Activated CD8-positive, alpha-beta memory T cell treated with anti-CD3 and anti-CD28 coated beads, Interleukin-2, amount 50 U/mL, for 1 hour (primary cell): ENCODE measurements at regions not wholly inside any gene's neighbourhood (a gene's known extent, or its start where the extent isn't known, plus 50 kb on each side); places are given as distances from the start of the nearest gene placed in this dataset.
"Not testable (repeated sequence)": the region's sequence is repeated elsewhere in the genome, so short reads cannot be mapped to it uniquely, and the experiment has no call there.

ENCODE experiments used
- DNase-seq: peaks from one replicate; pipeline ENCODE4 v3.0.0-alpha.2; 2020; ENCODE audit errors: extremely low read depth

DNA sequence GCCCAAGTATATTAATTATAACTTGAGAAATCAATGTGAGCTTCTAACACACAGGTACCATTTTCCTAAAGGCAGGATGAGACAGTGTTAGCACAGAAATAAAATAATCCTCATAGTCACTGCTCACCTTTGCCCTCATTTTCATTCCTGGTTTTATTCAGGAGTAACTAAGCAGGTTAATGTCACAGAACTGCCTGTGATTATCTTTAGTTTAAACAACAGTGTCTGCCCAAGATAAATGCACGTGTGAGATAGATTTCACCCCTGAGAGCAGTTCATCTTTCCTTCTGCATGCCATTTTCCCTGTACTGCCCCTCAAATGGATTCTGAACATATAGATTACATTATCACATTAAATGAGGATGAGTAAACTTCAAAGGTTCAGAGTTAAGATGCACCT is 250.7 kb downstream of the RMST start:
- no peak for DNase-seq

DNA sequence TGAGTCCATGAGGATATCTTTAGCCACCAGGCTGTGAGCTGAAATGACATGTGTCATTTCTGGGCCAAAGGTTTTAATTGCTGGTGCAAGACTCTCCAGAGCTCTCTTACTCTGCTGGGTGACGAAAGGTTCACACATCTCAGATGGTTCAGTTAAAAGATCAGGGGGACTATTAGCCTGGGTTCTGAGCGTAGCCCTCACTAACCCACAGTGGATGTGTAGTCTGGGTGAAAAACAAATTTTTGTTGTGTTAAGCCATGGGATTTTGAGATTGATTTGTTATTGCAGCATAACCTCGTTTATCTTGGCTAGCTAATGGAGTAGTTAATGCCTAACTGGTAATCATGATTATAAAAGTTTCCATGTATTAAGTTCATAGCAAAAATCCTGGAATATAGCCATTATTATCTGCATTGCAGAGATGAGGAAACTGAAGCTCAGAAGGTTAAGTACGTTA is 251.5 kb downstream of the RMST start:
- no peak for DNase-seq

DNA sequence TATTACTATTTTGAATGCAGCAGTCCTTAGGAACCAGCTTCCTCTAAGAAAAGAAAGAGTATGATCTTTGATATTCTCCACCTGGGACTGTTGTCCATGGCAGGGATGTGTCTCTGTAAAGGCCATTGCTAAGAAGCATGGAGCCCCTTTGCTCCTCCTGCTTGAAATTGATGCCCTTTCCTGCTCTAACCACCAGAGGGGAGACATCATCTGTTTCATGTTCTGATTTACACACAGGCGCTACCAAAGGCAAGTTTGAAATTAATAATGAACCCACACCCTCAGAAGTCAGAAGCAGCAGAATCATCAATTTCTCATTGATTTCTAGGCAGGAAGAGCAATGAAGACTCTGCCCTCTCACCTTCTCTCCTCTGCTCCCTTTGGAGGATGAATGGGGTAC is 253.8 kb downstream of the RMST start:
- DNase-seq = no peak

DNA sequence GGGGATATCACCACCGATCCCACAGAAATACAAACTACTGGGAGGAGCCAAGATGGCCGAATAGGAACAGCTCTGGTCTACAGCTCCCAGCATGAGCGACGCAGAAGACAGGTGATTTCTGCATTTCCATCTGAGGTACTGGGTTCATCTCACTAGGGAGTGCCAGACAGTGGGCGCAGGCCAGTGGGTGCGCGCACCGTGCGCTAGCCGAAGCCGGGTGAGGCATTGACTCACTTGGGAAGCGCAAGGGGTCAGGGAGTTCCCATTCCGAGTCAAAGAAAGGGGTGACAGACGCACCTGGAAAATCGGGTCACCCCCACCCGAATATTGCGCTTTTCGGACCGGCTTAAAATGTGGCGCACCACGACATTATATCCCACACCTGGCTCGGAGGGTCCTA is 261.2 kb downstream of the RMST start:
- DNase-seq = not testable (repeated sequence)

DNA sequence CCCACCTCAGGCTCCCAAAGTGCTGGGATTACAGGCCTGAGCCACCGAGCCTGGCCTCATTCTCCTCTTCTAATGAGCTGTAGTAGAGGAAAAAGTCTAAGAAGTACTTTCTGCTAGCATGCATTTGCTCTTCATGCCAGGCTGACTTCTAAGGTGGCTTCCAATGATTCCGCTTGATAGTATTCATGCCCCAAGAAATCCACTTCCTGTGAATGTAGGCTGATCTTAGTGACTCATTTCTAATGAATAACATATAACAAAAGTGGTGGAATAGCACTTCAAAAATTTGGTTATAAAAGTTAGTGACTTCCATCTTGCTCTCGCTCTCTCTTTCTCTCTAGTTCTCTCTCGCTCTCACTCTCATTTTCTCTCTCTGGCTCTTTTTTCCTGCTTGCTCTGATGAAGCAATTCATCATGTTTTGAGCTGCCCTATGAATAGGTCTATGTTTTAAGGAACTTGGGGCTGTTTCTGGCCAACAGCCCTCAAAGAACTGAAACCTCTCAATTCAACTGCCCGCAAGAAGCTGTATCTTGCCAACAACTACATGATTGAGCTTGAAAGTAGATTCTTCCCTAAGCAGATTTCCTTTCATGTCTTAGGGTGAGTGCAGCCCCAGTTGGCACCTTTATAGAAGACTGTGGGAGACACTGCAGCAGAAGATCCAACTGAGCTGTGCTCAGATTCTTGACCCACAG is 282.9 kb downstream of the RMST start:
- no peak for DNase-seq

DNA sequence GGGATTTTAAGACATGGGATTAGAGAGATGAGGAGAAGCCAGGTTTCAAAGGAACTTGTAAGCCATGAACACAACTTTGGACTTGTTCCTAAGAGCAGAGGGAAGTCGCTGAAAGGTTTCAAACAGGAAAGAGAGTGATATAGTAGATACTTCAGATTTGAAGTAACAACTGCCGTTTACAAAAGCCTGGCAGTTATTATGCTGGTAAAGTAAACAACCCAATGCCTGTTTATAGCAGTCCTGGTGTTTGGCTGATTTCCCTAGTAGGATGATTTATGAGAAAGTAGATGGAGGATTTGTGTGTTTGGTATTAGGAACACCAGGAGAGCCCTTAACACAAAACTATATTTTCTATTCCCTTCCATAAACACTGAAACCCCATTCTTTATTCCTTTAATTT is 285.7 kb downstream of the RMST start:
- DNase-seq = no peak

DNA sequence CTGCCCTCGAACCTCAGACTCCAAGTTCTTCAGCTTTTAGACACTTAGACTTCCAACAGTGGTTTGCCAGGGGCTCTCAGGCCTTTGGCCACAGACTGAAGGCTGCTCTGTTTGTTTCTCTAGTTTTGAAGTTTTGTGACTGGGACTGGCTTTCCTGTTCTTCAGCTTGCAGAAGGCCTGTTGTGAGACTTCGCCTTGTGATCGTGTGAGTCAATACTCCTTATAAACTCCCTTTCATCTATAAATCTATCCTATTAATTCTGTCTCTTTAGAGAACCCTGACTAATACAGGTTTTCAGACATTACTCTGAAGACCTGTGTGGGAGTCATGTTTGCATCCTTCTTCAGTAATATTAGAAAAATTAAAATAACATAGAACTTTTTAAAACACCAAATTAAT is 289.1 kb downstream of the RMST start:
- no peak for DNase-seq

DNA sequence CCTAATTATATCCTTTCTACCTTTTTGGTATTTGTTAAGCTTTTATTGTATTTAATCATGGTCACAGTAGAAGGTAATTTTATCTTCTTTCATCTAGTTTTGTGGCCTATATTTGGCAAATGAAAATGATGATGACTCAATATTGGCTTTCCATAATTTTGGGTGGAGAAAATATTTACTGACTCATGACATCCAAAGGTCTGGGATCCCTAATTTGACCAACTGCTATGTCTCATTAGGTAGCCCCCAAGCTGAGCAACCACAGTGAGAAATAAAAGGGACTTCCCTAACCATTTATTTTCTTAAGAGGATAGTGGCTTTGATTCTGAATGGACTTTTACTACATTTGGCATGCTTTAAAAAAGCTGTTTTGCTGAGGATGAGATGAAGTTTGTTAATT is 289.5 kb downstream of the RMST start:
- no peak for DNase-seq

DNA sequence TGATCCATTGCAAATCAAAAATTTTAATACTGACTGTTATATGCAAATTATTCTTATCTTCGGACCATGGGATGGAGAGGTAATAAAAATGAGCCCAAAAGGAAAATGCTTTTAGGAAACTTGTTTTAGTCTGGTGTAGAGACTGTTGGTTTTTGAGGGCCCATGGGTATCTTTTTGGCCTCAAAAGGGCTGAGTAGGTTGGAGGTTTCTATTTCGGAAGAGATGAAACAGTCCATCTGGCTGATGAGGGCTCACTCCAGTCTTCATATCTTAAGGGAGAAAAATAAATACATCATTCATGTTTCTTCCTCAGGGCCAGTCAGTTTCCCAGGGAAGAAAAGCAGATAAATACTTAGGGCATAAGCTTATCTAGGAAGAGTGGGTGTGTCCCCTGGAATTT is 290.7 kb downstream of the RMST start:
- no peak for DNase-seq

DNA sequence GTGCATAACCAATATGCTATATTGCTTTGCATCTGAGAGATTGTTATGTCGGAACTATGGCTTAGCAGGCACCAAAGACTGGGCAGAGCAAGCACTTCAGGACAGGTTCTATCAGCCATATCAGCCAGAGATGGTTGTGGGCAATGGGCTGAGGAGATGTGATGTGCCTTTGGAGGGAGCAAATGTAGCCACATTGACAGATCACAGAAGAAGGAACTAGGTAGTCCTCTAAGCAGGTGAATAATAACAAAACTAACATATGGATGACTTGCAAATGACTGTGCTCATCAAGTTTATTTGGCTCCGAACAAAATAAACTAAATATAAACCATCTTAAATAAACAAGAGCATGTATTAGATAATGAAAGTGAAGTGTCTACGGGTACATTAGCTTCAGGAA is 291.7 kb downstream of the RMST start:
- DNase-seq = no peak

DNA sequence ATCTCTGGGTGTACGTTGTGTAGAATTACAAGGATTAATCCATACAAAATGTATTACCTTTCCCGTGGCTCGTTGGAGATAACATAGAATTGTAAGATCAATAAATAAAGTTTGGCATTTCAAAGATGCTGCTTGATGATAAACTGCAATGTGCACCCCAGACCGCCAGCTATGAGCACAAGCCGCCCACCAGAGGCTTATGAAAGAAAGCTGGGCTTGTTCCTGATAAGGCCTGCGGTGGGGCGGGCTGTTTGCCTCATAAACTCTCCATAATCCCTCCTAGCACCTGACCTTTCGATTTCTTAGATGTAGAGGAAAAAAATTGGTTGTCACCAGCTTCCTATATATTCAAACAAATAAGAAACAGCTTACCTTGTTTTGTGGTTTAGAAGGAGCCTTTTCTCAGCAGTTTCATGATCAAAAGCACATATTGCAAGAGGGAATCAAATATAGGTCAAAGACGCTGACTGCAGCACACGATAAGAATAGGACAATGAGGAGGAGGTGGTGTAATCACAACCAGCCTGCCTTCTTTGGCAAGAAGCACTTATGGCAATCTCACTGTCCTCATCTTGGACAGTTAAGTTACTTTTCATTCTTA is 293.6 kb downstream of the RMST start:
- no peak for DNase-seq

DNA sequence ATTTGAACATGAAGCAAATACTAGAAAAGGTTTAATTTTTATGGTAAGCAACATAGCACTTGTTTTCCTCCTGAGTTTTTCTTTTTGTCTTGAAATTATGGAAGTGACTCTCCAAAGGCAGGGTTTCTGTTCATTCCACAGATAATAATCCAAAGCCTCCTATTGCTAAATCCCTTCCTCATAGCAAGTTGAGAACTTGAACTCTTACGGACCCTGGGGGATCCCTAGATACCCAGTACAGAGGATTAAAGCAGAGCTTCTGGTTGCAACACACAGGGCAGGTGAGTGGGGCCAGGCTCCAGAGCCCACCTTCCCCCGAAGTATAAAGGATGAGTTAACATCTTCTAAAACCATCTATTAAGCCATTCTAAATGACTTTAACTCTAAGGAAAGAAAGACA is 294.1 kb downstream of the RMST start:
- no peak for DNase-seq

DNA sequence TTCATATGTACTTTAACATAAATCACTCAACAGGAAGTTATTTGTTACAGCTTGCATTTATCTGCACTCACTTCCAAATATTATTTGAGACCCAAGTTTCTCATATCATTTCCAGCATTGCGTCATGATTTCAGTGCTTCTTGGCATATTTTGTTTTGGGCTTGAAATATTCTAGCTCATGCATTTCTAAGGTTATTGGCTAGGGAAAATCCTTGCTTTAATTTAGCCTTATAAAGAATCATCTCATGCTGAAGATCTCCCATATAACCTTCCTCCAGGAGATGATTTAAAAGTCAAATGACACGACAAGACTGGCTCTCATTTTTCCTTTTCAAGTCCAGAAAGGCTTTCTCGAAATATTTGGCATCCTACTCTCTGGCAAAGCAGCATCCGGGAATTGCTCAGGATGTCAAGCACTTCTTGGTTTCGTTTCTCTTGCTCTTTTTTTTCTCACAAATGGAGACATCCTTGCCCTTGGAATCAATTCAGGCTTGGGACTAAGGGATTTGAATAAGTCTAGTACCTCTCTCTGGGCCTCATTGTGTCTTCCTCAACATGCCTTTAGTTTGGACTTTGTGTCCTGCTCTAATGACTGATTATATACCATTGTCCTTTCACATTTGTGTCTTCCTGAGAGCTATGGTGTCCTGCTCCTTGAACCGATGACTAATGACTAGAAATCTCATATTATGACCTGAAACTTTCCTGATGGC is 295.0 kb downstream of the RMST start:
- DNase-seq = no peak

DNA sequence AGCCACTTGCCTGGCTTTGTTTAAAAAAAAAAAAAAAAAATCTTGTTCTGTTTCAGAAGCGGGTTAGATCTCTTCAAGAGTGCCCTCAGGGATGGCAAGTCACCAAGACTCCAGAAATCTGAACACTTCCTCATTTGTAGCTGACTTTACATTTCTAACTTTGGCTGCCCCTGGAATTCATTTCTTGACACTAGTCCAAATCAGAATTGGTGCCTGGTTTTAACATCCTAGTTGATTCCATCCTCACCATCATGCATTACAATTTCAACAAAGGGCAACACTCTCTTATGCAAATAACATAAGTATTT is 295.5 kb downstream of the RMST start:
- no peak for DNase-seq

DNA sequence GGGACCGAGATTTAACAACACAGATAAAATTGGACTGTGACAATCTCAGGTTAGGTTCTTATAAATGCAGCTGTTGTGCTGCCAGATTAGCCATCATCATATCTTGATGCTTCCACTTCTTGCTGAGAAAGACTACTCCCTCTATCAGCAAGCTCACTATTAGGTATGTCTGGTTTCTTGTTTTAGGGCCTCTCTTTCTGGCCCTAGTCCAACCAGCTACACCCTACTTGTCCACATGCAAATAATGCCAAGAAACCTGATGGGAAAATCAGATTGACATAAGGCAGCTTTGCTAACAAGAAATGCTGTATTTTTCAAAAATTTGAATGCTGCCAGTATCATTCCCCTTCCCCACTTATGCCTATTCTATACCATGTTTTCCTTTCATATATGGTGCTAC is 296.0 kb downstream of the RMST start:
- no peak for DNase-seq

DNA sequence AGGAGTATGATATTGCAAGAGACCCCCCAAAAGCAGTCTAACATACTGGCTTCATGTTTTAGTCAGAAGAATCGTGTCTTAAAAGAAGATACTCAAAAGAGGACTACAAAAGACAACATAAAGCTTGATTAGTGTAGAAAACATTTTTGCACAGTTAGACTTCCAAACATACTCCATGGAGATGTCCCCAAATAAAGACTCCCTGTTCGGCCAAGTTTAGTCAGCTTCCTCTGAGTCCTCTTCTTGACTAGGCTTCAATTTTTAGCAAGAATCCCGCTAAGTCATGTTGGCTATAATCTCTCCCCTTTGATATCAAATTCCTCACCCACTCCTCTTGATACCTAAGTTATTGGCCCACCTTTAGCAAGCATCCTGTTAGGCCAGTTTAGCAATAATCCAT is 298.0 kb downstream of the RMST start:
- DNase-seq = no peak

DNA sequence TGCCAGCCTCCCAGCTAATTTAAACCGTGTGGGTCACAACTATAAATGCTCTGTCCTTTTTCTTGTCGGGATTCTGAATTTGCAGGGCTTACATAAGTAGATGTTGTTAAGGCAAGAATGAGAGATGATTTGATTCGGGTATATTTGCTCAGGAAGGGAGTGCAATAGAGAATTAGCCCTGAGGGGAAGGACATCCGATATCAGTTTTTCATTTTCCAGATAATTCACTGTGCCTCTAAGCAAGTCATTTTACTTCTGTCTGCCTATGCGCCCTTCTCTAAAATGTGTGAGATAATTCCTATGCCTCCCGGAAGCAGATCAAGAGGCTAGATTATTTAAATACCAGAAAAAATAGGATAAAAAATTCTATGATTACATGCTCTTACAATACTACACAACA is 300.5 kb downstream of the RMST start:
- no peak for DNase-seq

DNA sequence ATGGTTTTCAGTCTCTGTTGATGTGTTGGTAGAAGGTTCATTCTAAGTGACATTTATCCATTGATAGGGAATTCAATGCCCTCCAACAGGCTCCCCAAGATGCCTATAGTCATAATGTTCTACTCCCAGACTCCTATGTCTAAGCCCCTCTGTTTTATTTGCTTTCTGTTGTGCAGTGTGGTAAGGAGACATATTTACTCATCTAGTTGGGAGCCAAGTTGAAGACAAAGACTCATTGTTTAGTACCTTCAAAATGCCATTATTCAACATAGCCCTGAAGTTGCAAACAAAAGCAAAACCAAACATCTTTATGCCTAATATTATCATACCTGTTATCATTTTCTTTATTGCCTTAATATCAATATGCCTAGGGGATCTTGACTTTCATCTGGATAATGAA is 302.1 kb downstream of the RMST start:
- DNase-seq = no peak

DNA sequence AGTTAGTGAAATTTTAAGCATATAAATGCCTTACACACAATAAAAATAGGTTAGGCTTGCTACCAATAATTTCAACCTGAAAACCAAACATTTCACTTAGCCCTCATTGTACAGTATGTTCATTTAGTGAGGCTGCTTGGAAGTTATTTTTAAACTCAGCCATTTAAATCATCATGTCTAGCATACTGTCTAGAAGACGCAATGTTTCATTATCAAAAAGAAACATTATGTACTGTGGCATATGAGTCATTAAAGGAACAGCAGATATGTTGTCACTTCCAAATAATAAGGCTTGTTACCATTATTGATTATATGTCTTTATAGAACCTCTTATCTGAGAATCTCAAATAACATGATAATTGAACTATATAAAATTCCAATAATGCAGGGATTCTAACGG is 304.7 kb downstream of the RMST start:
- no peak for DNase-seq

DNA sequence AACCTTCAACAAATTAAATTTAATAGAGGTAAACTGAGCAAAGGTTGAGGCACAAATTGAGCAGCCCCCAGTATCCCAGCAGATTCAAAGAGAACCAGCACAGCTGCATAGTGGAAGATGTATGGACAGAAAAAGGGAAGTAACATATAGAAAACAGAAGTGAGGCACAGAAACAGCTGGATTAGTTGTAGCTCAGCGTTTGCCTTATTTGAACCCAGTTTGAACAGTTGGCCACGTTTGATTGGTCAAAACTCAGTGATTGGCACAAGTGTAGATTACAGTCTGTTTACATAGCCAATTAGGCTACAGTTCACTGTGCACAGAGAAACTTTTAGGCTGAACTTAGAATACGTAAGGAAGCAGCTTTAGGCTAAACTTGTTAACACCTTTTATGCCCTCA is 315.5 kb downstream of the RMST start:
- no peak for DNase-seq

DNA sequence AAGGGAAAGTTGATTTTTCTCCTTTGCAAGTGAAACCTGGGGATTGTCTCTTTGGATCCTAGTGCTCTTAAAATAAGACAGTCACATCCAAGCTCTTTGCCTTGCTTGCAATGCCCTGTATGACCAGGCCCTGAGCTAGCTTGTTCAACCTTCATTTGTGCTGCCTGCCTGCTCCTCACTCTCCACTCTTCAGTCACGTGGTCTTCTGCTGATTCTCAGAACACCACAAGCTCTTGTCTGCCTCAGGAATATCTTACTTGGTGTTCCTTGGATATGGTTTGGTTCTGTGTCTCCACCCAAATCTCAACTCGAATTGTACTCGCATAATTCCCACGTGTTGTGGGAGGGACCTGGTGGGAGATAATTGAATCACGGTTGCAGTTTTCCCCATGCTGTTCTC is 318.7 kb downstream of the RMST start:
- DNase-seq = no peak

DNA sequence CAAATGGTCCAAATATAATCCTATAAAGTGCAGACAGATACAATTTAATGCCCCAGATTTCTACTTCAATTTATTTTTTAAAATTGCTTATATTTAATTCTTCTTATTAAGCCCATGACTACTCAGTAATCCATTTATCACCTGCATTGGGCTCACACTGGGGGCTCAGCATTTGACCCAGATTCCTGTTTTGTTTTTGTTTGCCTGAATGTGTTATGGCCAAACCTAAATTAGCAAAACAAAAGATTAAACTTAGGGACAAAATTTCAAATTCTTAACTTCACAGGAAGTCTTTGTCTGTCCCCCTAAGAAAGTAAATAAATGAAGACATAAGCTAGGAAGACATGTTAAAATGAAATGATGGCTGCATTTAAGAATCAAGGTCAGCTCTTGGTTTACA is 322.3 kb downstream of the RMST start:
- DNase-seq = no peak

DNA sequence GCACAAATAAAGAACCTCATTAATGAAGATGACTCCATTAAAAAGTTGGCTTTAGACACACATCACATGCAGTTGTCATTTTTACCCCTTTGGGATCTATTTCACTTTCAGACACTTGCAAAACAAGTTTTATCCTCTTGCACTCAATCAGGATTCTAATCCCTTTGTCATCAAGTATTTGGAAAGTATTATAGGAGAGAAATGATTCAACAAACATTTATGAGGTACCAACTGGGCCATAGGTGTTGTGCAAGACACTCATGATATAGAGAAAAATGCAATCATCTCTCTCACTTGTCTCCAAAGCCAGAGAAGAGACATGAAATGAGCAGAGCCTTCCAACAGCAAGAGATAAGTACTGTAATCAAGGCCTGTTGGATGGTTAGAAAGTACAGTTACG is 327.7 kb downstream of the RMST start:
- DNase-seq = no peak

DNA sequence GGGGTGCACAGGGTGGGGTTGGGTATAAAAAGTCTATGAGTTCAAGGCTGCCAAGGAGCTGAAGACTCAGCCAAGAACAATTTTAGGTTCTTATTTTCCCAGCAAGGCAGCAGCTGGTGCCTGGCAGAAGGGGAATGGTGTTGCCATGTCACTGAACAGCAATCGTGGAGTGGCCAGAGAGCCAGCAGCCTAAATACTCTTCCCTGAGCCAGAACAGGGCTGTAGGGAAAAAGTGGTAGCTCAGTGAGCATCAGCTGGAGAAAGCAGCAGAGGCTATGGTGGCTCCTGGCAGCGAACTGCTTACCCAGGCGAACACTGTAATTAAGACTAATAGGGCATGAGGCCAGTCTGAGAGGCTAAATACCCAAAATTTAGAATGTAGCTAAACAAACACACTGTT is 334.9 kb downstream of the RMST start:
- no peak for DNase-seq
